ENCODE measurements at regions not wholly inside any gene's neighbourhood (a gene's known extent, or its start where the extent isn't known, plus 50 kb on each side); places are given as distances from the start of the nearest gene placed in this dataset.

- no peak overlapping the region for H3K4me3 ChIP-seq (ENCODE audit: low read depth, low read length)
- TF ChIP-seq CTCF (IDR thresholded peaks at IDR 0.05; ENCODE audit: borderline replicate concordance, insufficient read depth, low read depth, low read length) = no peak
Observed at GRCh38 chr18:52045946-52046675, 293.9 kb upstream of the DCC start.

- H3K4me3 ChIP-seq (ENCODE audit: low read depth, low read length) = no peak overlapping the region
- no peak for TF ChIP-seq CTCF (IDR thresholded peaks at IDR 0.05; ENCODE audit: borderline replicate concordance, insufficient read depth, low read depth, low read length)
Observed at GRCh38 chr18:52046842-52047241, 293.2 kb upstream of the DCC start.

GRCh38 chr18:52054324-52054723 lies 285.7 kb upstream of the DCC start:
- TF ChIP-seq CTCF (IDR thresholded peaks at IDR 0.05; ENCODE audit: borderline replicate concordance, insufficient read depth, low read depth, low read length) = no peak
- no peak overlapping the region for H3K4me3 ChIP-seq (ENCODE audit: low read depth, low read length)

- no peak for TF ChIP-seq CTCF (IDR thresholded peaks at IDR 0.05; ENCODE audit: borderline replicate concordance, insufficient read depth, low read depth, low read length)
- H3K4me3 ChIP-seq (ENCODE audit: low read depth, low read length) = no peak overlapping the region
Observed at GRCh38 chr18:52060607-52061304, 279.2 kb upstream of the DCC start.

- no peak overlapping the region for H3K4me3 ChIP-seq (ENCODE audit: low read depth, low read length)
- TF ChIP-seq CTCF (IDR thresholded peaks at IDR 0.05; ENCODE audit: borderline replicate concordance, insufficient read depth, low read depth, low read length) = no peak
Observed at GRCh38 chr18:52063923-52064322, 276.1 kb upstream of the DCC start.

GRCh38 chr18:52069201-52069600 lies 270.8 kb upstream of the DCC start:
- no peak for TF ChIP-seq CTCF (IDR thresholded peaks at IDR 0.05; ENCODE audit: borderline replicate concordance, insufficient read depth, low read depth, low read length)
- no peak overlapping the region for H3K4me3 ChIP-seq (ENCODE audit: low read depth, low read length)

- no peak overlapping the region for H3K4me3 ChIP-seq (ENCODE audit: low read depth, low read length)
- TF ChIP-seq CTCF (IDR thresholded peaks at IDR 0.05; ENCODE audit: borderline replicate concordance, insufficient read depth, low read depth, low read length) = no peak
Observed at GRCh38 chr18:52070291-52070756, 269.7 kb upstream of the DCC start.
